GM21367 (cell line): ENCODE measurements at regions not wholly inside any gene's neighbourhood (a gene's known extent, or its start where the extent isn't known, plus 50 kb on each side); places are given as distances from the start of the nearest gene placed in this dataset.

Experiments used
- ATAC-seq: cut with Tn5 transposase; IDR thresholded peaks from one replicate; pipeline ENCODE4 v1.9.1; 2021; ENCODE audit not compliant: unreplicated experiment

DNA sequence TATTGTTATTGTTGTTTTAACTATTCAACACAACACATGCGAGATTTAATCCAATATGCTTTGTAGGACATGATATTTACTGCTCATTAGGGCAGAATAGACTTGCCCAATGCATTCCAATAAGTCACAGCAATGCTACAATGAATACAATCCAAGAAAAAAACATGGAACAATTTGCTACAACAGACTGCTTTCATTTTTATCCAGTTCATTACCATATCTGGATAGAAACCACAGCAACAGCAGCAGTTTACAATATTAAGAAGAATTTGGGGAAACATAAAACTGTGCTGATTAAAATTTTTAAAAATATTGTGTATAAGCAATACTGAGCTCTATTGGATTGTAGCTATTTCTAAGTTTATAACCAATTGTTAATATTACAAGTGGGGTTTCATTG is 833.0 kb downstream of the DIAPH3 start:
- no peak for ATAC-seq

DNA sequence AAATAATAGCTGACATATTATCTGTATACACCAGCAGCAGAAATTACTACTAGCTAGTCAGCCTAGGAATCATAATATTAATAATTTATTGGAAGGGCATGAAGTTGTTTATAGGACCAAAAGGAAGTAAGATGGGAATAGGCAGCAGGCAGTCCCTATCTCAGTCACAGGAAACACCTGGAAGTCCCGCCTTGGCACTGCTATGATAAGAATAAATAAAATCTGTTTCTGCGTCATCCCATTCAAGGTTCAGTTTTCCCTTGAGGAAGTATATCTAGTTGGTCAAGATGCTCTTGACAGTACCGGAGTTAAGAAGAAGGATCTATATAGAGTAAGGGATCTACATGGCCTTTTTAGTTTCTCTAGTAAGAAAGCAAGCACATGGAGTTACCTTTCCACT is 830.8 kb downstream of the DIAPH3 start:
- ATAC-seq: no peak

DNA sequence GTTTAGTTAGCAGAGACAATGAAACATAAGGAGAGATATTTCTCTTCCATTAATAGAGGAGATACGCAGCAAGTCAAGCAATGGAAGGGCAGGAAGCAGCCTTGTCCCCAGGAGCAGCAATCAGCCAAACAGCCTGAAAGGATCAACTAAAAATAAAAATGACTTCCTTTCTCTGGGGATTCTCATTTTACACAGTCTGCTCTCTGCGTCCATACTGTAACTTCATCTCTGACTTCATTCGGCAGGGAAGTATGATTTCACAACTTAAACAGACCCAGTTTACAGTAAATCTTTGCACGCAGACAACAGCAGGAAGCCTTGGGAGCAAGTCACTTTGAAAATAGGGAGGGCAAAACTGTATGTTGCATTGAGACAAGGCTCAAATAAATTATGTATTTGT is 826.7 kb downstream of the DIAPH3 start:
- no peak for ATAC-seq

DNA sequence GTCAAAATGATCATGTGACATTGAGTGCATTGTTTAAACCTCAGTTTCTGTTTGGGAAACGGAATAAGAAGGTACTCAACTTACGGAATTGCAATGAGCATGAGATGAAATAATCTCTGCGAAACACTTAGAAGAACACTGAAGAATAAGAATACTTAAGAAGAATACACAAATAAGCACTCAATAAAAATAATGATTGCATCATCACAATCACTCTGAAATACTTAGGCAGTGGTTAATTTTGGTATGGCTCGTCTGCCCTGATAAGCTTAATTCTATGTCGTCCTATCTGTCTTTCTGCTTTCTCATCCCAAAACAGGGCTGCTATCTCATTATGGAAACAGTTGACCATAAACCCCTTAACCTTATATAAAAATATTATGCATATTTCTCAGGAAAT is 823.6 kb downstream of the DIAPH3 start:
- no peak for ATAC-seq

DNA sequence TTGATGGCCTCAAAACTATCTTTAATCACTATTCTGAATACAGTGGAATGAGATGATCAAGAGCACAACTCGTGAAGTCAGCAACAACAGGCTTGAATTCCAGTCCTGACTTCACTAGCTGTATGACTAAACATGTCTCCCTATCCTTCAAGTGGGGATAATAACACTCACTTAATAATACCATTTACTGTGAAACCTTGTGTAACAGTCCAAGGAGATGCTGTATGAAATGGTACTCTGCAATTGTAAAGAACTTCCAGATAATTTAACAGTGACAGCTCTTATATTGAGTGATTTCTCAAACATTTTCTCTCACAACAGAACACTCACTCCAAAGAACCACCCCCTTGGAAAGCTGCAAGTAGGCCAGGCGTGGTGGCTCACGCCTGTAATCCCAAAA is 823.1 kb downstream of the DIAPH3 start:
- no peak for ATAC-seq

DNA sequence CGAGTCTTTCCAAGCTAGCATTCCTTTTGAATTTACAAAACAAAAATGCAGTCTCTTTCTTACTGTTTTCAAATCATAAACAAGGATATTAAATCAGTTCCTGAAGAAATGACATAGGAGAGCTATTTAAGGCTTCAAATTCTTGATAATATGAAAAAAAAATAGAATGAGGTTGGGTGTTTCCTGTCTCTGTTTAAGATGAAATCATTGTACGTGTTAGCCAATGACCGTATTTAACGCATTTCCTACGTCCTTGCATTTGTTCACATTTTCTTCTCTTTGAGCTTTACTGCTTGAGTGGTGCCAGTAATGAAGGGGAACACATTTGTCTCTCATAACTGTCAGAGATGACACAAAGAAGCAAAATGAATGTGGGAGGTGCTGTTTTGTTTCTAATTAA is 821.3 kb downstream of the DIAPH3 start:
- no peak for ATAC-seq

DNA sequence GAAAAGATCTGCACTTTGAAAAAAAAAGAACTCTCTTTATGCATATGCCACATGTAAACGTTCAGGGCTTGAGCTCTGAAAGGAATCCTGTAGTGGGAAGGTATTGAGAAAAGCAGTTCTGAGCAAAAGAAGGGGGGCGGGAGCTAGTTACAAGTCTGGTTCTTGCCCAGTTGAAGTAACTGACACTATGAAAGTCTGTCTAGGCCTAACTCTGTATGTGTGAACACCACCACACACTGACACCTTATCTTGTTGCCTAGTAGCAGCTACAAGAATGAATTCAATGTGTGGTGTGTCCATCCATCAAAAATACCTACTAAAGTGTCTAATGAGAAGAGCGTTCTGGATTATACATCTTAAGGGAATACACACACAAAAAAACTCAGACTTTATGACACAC is 820.6 kb downstream of the DIAPH3 start:
- ATAC-seq: no peak

DNA sequence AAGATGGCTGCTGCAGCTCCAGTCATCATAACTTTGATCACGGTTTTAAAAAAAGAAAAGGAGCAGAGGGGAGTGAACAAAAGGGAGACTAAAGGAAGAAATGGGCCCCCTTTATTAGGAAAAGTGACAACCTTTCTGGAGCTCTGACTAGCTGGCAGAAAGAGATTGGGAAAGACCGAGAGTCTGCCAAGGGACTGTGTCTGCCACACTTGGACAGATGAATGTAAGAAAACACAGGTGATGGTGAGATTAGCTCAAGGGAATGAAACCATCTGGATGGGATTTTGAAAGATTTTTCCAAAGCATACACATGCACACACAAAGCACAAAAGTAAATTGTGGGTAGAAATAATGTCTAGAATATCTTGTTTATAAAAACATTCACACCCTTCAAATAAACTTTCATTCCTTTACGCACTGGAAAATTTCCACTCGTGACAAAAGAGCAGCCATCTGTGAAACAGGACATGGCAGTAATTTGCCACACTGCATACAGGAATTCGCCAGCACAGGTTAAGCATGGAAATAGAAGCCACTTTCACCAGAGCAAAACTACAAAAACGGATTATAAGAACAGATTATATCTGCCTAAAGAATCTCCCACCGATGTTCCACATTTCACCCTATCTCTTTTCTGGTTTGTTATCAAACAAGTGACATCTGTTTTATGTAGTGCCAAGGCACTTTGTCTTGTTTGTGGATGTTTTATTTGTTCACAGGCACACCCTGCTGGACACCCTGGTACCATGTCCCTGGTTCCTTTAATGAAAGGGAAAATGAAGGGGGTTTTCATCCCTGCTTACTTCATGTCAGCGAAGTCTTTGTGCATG is 819.5 kb downstream of the DIAPH3 start:
- ATAC-seq: no peak

DNA sequence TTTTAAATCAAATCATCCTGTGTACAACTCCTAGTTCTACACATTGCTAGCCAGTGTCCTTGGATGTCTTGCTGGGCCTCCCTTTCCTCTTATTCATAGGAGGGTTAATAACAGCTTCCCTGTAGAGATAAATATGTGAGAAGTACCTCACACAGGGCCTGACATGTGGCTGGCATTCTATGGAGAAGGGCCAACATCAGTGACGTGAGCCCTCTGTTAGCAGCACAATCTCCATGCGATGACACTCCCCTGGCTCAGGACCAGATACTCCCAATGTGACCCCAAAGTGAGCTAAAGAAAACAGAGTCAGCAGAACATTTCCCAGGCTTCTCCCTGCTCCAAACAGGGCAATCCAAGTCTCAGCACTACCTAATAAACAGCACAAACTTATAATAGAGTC is 818.4 kb downstream of the DIAPH3 start:
- no peak for ATAC-seq

DNA sequence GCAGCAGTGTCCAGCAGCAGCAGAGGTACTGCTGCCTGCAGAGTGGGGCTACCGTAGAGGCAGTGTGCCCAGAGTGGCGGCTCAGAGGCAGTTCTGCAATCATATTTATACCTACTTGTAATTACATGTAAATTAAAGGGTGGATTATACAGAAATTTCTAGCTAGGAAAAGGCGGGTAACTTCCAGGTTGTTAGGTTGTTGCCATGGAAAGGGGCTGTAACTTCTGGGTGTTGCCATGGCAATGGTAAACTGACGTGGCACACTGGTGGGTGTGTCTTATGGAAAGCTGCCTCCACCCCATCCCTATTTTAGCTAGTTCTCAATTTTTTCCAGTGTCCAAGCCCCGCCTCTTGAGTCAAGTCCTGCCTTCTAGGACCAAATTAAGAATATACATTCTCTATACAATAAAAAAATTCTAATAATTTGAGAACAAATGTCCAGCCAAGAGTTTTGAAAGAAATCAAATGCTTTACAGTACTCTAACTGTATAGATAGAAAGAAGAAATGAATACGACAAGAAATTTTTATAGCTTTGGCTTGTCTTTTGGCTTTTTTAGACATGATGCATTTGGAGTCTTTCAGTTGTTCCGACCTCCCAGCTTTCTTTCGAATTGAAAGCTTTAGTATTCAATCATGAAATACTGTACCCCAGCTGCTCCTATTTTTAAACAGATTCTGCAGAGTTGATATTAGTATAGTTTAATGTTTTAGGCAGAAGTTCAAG is 816.6 kb downstream of the DIAPH3 start:
- ATAC-seq: no peak

DNA sequence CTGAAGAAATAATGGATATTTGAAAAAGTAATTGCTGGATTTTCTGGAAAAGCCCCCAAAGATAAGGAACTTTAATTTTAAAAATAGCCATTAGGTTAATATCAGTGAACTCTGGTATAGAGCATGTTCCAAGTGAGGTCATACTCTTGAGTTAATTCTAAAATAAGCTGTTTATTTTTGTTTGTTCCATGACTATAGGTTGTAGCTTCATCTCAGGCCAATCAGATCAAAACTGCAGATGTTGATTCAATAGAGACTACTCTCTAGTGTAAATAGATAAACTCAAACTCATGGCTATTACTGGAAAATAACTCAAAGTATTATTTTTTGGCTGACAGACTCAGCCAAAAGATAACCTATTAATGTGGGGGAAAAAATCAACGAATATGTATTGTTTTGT is 815.1 kb downstream of the DIAPH3 start:
- ATAC-seq: no peak

DNA sequence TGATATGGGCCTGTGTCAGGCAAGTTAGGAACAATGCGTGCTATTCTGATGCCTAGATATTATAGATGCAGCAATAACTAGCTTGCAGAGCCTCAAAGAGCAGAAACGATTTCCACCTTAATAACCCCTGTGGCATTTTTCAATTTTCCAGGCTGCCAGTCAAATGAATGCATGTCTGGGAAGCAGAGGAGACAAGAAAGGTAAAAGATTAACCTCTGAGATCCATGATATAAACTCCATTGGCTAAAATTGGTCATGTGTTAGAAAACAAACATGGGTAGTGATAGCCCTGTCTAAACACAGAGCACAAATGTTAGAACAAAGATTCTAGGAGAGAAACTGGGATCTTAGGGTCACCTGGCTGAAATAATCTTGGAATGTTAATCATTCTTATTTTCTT is 811.1 kb downstream of the DIAPH3 start:
- ATAC-seq: no peak

DNA sequence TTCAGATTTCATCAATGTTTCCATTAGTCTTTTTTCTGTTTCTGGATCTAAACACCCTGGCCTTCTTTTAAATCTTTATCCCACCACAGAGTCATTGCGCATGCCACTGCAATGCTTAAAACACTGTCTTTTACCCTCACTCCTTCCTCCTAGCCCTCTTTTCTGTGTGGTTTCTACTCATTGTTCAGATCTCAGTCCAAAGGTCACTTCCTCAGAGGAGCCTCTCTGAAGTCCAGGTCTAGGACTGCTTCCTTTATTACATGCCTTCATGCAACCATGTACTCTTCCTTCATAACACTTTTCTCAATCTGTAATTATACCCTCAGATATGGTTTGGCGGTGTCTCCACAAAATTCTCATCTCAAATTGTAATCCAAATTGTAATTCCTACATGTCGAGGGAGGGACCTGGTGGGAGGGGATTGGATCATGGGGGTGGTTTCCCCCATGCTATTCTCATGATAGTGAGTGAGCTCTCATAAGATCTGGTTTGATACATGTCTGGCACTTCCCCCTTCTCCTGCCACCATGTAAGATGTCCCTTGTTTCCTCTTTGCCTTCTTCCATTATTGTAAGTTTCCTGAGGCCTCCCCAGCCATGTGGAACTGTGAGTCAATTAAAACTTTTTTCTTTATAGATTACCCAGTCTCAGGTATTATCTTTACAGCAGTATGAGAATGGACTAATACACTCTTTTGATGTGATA is 808.9 kb downstream of the DIAPH3 start:
- ATAC-seq: no peak

DNA sequence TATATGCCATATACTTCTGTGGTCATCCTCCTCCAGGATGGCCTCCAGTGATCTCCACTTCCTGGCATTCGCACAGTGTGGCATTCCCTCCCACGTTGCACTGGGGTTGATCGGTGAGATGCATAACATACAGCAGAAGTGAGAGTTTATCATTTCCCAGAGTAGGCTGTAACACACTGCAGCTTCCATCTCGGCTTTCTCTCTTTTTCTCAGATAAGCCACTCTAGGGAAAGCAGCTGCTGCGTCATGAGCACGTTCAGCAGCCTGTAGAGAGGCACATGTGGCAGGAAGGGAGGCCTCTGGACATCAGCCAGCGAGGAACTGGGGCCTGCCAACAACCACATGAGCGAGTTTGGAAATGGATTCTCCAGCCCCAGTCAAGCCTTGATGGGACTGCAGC is 807.1 kb downstream of the DIAPH3 start:
- ATAC-seq: no peak

DNA sequence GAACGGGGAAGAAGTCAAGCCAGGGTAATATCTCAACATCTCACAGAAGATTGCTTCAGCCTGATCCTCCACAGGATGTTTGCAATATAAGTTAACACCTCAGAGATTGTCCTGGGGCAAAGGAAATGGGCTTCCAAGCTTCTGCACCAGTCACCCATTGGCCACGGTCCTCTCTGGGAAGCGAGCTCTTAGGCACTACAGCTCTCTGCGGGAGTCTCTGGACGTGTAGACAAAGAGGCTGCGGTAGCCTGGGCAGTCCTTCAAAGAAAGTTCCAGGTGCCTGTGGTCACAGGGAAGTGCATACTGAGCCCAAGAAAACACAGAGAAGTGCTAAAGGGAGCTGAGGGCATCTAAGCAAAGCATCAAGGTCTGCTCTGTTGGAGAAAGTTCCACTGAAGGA is 805.7 kb downstream of the DIAPH3 start:
- ATAC-seq: no peak

DNA sequence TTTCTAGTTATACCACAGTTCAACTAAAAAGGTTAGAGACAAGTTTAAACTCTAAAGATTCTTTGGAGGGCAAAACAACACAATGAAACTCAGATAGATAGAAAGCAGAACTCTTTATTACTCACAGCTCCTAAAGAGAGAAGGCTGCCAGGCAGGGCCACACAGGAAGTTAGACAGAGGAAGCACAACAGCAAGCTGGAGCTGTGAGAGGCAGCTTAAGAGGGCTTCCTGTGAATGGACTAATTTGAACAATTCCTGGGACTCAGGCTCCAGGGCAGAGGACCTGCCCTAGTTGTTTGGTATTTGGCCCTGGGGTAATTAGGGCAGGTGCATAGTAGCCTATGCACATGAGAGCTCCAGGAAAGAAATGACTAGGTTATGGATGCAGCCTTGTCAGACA is 803.6 kb downstream of the DIAPH3 start:
- ATAC-seq: no peak

DNA sequence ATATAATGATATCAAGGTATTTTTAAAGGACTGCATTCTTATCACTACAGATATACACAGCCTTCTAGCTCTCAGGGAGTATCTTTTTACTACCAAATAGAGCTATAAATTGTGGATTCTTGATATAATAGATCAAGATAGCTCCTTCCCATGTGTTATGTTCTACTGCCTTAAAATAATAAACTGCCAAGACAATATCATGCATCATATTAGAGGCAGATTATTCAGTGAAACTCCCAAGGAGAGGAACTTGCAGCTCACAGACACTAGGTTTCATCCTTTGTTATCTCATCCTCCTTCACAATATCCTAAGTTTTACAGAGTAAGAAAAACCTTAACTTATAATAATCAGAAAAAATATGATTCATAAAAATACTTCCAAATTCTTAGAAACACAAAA is 802.8 kb downstream of the DIAPH3 start:
- ATAC-seq: no peak

DNA sequence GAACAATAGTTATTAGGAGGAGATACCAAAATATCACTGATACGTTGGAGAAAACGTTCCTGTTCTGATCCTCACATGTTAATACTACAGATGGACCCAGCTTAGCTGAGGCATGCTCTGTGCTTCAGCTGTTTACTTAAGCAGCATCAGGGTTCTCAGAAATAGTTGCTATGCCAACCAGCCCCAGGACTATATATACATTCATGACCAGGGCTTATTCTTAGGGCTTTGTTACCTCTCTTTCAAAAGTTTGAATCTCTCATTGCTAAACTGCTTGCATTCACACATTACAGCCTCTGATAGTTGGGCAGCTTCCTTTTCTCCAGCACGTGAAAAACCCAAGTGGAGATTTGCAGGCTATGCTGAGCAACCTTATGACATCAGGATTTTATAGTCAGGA is 800.4 kb downstream of the DIAPH3 start:
- ATAC-seq: no peak

DNA sequence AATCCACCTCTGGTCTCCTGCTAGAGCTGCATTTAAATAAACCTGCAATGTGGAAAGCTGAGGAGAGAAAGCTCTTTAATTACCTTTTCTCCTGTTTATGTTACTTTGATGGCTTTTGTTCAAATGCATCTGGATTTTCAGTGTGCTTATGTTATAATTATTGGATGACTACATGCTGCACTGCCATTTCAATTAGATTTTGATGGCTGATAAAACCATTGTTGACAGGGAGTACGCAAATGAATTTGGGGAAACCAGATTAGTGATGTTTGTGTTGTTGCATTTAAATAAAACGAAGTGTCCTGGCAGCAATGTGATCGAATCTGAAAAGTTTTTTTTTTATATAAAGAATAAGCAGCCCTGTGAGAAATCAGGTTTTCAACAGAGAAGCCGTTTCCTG is 799.8 kb downstream of the DIAPH3 start:
- no peak for ATAC-seq

DNA sequence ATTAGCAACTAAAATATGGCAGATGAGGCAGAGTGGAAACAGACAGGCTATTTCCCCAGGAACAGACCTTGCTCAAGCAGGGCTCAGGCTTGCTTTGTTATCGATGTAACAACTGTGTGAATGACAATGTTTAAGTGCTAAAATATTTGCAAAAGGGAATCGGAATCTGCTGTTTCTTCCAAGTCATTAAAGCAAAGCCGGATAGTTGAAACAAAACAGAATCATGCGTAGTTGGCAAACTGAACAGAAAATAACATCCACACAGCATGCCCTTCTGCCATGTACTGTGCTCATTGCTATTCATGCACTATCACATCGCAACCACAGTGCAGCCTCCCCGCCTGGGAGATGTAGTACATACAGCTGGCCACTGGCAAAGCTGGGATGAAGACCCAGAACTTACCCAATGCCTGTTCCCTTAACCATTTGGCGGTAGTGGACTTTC is 799.1 kb downstream of the DIAPH3 start:
- ATAC-seq: no peak

DNA sequence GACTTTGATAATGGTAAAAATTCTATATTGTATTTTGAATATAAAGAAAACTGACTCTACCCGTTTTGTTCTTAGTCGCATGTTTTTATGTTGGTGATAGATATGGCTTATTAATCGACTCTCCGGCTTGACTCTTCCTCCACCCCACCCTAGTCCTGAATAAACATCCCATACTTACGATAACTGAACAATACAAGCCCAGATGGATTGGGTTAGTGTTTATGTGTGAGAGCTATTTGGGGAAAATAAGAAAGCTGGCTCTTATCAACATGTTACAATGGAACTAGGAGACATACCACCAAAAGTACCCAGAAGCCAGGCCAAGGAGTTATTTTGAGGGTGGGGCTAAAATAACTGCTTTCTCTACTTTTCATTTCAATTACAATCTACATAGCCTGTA is 796.3 kb downstream of the DIAPH3 start:
- ATAC-seq: no peak

DNA sequence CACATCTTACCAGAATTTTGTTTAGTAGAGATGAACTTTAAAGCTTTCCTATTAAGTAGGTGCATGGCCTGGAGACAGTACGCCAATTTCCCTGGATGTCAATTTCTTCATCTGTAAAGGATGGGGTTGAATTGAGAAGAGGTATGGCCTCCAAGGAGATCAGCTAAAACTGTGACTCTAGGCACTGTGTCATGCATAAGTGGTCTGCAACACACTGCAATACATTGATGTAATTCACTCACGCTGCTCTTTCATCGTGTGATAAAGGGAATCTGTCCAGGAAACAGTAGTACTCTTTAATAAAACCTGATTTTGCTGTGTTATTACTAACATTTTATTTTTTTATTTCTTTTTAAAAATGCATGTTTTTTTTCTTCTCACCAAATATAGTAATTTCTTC is 795.8 kb downstream of the DIAPH3 start:
- no peak for ATAC-seq
